GM10266 (cell line): ENCODE measurements at regions not wholly inside any gene's neighbourhood (a gene's known extent, or its start where the extent isn't known, plus 50 kb on each side); places are given as distances from the start of the nearest gene placed in this dataset.

Experiments
- DNase-seq: peaks from one replicate; pipeline ENCODE4 v3.0.0; 2012; ENCODE audit errors: extremely low spot score
- CTCF ChIP-seq: IDR thresholded peaks from 2 replicates; pipeline ENCODE4 v1.5.1; 2012; ENCODE audit warnings: mild to moderate bottlenecking, low read depth; ENCODE audit not compliant: control insufficient read depth, insufficient read depth; ENCODE audit errors: missing control alignments

DNA sequence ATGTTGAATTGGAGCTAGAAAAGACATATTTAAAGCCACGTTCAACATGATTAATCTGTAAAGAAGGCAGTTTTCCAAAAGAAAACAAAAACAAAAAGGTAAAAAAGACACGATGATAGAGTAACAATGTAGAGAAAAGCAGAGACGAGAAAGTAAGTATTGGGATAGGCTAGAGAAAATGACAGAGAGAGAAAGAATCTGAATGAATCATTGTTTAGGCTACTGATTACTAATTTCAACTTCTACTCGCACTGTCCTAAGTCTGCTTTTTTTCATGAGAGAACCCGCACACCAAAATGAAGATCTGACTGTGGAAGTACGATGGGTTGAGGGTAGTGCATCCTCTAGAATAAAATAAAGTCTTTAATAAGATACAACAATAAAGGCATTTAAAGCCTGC is 1599.2 kb upstream of the TMEFF2 start:
- no peak for TF ChIP-seq CTCF
- no peak for DNase-seq

DNA sequence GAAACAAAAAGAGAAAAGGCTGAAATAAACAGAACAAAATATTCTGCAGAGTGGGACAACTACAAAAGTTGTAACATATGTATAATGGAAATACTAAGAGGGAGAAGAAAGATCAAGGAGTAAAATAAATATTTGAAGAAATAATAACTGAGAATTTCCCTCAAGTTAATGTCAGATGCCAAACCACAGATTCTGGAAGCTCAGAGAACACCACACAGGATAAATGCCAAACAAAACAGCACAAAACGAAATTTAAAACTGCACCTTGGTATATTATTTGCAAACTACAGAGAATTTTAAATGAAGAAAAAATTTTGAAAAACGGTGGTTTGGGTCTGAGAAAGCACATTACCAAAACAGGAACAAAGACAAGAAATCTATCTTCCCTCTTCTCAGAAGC is 1588.9 kb upstream of the TMEFF2 start:
- no peak for TF ChIP-seq CTCF

DNA sequence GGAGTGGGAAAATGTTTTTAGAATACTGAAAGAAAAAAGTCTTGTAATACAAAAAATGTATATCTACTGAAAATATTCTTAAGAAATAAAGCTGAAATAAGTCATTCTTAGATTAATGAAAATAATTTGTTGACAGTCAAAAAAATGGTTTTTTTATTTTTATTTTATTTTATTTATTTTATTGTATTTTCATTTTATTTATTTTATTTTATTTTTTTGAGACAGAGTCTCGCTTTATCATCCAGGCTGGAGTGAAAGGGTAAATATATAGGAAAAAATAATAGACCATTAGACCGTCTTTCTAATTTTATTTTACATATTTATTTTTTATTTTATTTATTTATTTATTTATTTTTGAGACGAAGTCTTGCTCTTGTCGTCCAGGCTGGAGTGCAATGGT is 1583.6 kb upstream of the TMEFF2 start:
- DNase-seq: no peak
- TF ChIP-seq CTCF: no peak

More for the DNA sequence above, 1588.9 kb upstream of the TMEFF2 start:
- DNase-seq: no peak

DNA sequence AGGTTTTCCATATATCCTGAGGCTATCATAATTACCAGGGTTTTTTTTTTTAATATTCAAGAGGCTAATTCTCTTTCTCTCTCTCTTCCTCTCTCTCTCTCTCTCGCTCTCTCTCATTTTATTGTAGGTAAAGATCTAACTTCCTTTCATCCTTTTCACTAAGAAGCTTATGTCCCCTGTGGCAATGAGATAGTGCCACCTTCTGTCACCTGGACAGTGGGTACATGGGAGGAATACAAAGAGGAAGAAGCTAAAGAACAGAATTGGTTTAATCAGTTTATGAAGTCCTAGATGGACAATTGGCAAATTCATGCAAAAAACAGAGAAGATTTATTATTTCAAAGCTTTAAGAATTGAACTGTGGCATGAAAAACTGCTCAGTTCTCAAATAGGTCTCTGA is 1582.3 kb upstream of the TMEFF2 start:
- DNase-seq: no peak
- TF ChIP-seq CTCF: no peak

- TF ChIP-seq CTCF: no peak
- no peak for DNase-seq
Measured at GRCh38 chr2:193774166-193774565, 1579.4 kb upstream of the TMEFF2 start.

DNA sequence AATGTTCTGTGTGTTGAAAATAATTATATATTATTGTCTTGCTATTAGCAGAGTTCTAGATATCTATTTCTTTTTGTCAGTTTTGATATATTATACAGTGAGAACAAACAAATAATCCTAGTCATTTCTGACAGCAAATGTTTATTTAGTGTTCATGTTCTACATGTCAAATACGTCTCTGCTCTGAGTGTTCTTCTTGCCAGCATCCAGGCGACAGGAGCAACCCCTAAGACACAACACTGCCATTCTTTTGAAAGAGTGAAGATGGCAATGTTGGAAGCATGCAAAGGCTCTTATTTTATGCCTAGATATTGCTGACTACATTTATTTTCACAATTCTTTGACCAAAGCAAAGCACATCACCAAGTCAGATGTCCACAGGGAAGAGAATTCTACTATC is 1556.6 kb upstream of the TMEFF2 start:
- no peak for DNase-seq
- TF ChIP-seq CTCF: no peak

- DNase-seq: no peak
- TF ChIP-seq CTCF: no peak
Measured at GRCh38 chr2:193749485-193749884, 1554.8 kb upstream of the TMEFF2 start.
